GM12878 (cell line): ENCODE measurements at regions not wholly inside any gene's neighbourhood (a gene's known extent, or its start where the extent isn't known, plus 50 kb on each side); places are given as distances from the start of the nearest gene placed in this dataset.

Experiments
- ATAC-seq: fragments of 200-7000 bp; cut with Tn5 transposase; 3 replicates; pipeline ENCODE4 v1.9.1; 2020; ENCODE audit warnings: mild to moderate bottlenecking, moderate library complexity
- BruUV-seq: library from RNA; stranded (reverse); fragments of 400-500 nt; replicated peaks from 2 replicates; lab custom pipeline; 2021; lab: Mats Ljungman, UMichigan
- CTCF ChIA-PET: fragments of 300-600 bp; sonication (Branson Sonifier 250); formaldehyde crosslinking; extraction: SDS; loops from one replicate; lab custom pipeline; 2021; ENCODE audit warnings: inconsistent platforms; lab: Yijun Ruan, JAX
- POLR2A ChIA-PET: fragments of 350-600 bp; formaldehyde crosslinking; extraction: SDS; loops from one replicate; lab custom pipeline; 2021; ENCODE audit warnings: inconsistent platforms; lab: Charles Lee
- RAD21 ChIA-PET: fragments of 300-600 bp; sonication (Branson Sonifier 250); formaldehyde crosslinking; loops from one replicate; lab custom pipeline; 2023; ENCODE audit warnings: antibody characterized with exemption; ENCODE audit not compliant: unreplicated experiment; lab: Charles Lee
- SMC1A ChIA-PET: fragments of 300-600 bp; sonication (Branson Sonifier 250); formaldehyde crosslinking; loops from one replicate; lab custom pipeline; 2023; ENCODE audit not compliant: unreplicated experiment, uncharacterized antibody; lab: Charles Lee
- DNase-seq: peaks from one replicate; pipeline ENCODE4 v3.0.0-alpha.2; 2011; ENCODE audit warnings: low read depth, low spot score
- FAIRE-seq: peaks from 3 replicates; lab custom pipeline; 2011; peaks lifted over from hg19 to GRCh38; lab: Jason Lieb, UNC
- H2AFZ ChIP-seq: 2 replicates; pipeline ENCODE4 v1.6.0; 2011; ENCODE audit warnings: low read depth, low read length, control low read depth; ENCODE audit not compliant: control insufficient read depth
- H3K27ac ChIP-seq: 2 replicates; pipeline ENCODE4 v1.5.1; 2011; ENCODE audit warnings: control low read depth; ENCODE audit not compliant: control insufficient read depth, insufficient read depth
- H3K27me3 ChIP-seq, 2 experiments: replicated peaks in 1 of 2; 2 replicates each; pipeline versions ENCODE4 v1.6.0 to v1.6.1; 2011; ENCODE audit warnings: low read length in 1 of 2; ENCODE audit not compliant: control insufficient read depth in 2 of 2, insufficient read depth in 2 of 2
- H3K36me3 ChIP-seq, 2 experiments: 2 replicates each; pipeline ENCODE4 v1.5.1; 2011; ENCODE audit warnings: low read length in 1 of 2; ENCODE audit not compliant: control insufficient read depth in 2 of 2, insufficient read depth in 2 of 2
- H3K4me1 ChIP-seq: 2 replicates; pipeline ENCODE4 v1.6.1; 2011; ENCODE audit warnings: mild to moderate bottlenecking, low read length, moderate library complexity, mixed read lengths; ENCODE audit not compliant: control insufficient read depth, insufficient read depth
- H3K4me2 ChIP-seq: 2 replicates; pipeline ENCODE4 v1.6.0; 2011; ENCODE audit warnings: control low read depth; ENCODE audit not compliant: control insufficient read depth, insufficient read depth
- H3K4me3 ChIP-seq: fragments of 200-600 bp; sonication (generic); 2 replicates; pipeline ENCODE4 v1.5.1; 2016
- H3K79me2 ChIP-seq: 2 replicates; pipeline ENCODE4 v1.6.0; 2011; ENCODE audit warnings: low read length; ENCODE audit not compliant: control insufficient read depth, insufficient read depth
- H3K9ac ChIP-seq: 2 replicates; pipeline ENCODE4 v1.8.0; 2011; ENCODE audit warnings: low read length, control low read depth, mixed read lengths; ENCODE audit not compliant: control insufficient read depth, insufficient read depth
- H3K9me3 ChIP-seq: replicated peaks from 3 replicates; pipeline ENCODE4 v1.5.1; 2011; ENCODE audit warnings: mild to moderate bottlenecking, low read length; ENCODE audit not compliant: control insufficient read depth, insufficient read depth
- H4K20me1 ChIP-seq: 2 replicates; pipeline ENCODE4 v1.6.0; 2011; ENCODE audit not compliant: control insufficient read depth, insufficient read depth
- IKZF2 ChIP-seq, 2 experiments: fragments of 450-650 bp; IDR thresholded peaks; 2 replicates each; pipeline ENCODE4 v1.6.1; 2017; ENCODE audit warnings: mild to moderate bottlenecking in 2 of 2, moderate library complexity in 2 of 2
- NFYB ChIP-seq: IDR thresholded peaks from 2 replicates; pipeline ENCODE4 v1.6.1; 2011; ENCODE audit warnings: low read depth, mild to moderate bottlenecking, low read length, improper control_type of control experiment, moderate library complexity; ENCODE audit not compliant: insufficient read depth
- PAX5 ChIP-seq: IDR thresholded peaks from 2 replicates; pipeline ENCODE4 v1.6.1; 2011; ENCODE audit warnings: low read depth, low read length, borderline replicate concordance
- SPI1 ChIP-seq: IDR thresholded peaks from 2 replicates; pipeline ENCODE4 v1.6.1; 2011; ENCODE audit warnings: low read depth, mild to moderate bottlenecking, low read length, moderate library complexity, borderline replicate concordance; ENCODE audit not compliant: insufficient read depth
- YBX1 ChIP-seq: fragments of 450-650 bp; IDR thresholded peaks from 2 replicates; pipeline ENCODE4 v1.6.1; 2016; ENCODE audit warnings: antibody characterized with exemption
- YY1 ChIP-seq: IDR thresholded peaks from 2 replicates; pipeline ENCODE4 v1.6.1; 2011; ENCODE audit warnings: low read depth, mild to moderate bottlenecking, low read length
- ZBED1 ChIP-seq: IDR thresholded peaks from 2 replicates; pipeline ENCODE4 v1.6.1; 2016; ENCODE audit warnings: borderline replicate concordance
- WGBS: methylation state at CpG from one replicate; pipeline ENCODE4 v1.1.6; 2016; ENCODE audit warnings: low lambda C conversion rate; ENCODE audit not compliant: insufficient replicate concordance, insufficient coverage; ENCODE audit errors: missing lambda C conversion rate; 5-methylcytosine and 5-hydroxymethylcytosine counted together
- in situ Hi-C: fragments of 300-500 bp; cut with MboI; formaldehyde crosslinking; loops from 9 replicates; pipeline ENCODE4 v1.14.3; 2018; ENCODE audit warnings: mixed read lengths
- intact Hi-C: fragments of 100-400 bp; cut with micrococcal nuclease; formaldehyde crosslinking; loops from one replicate; pipeline ENCODE4 v1.14.2; 2022; ENCODE audit not compliant: unreplicated experiment
- TF ChIP-seq, protein P1 (sequence below): IDR thresholded peaks from 2 replicates; pipeline ENCODE4 v1.6.1; 2011; ENCODE audit warnings: borderline replicate concordance, low read depth, mild to moderate bottlenecking, moderate library complexity, low read length; ENCODE audit not compliant: insufficient read depth, poor library complexity, severe bottlenecking

DNA sequence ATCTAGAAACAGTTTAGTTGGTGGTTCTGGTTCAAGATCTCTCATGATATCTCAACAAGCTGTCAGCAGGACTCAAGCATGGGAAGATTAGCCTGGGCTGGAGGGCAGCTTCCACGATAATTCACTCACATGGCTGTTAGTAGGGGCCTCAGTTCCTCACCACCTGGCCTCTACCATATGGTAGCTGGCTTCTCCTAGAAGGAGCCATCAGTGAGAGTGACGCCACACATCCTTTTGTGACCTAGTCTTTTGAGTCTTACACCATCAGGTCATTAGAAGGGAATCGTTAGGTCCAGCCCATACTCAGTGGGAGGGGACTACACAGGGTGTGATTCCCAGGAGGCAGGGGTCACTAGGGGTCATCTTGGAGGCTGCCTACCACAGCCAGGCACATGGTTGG lies 239.3 kb upstream of the PLPP4 start:
- CTCF ChIA-PET, result interaction anchor here (0.8 kb wide), 1 partner anchor 616 kb away, joined by 4 read pairs; no protein-coding TSS in a partner anchor
- no peaks in the 10 kb centered on the region for H3K4me1 ChIP-seq
- SMC1A ChIA-PET, result interaction anchor here (0.6 to 2.1 kb wide), 2 partner anchors 9 to 562 kb away, joined by 3 to 7 read pairs; no protein-coding TSS in a partner anchor
- H3K9ac ChIP-seq, result no peak overlapping the region
- ATAC-seq (no peak; the same call in 2 of the 3 replicates), DNase-seq (no peak), FAIRE-seq (no peak)
- H3K36me3 ChIP-seq, result no peaks in the 10 kb centered on the region
- no peak overlapping the region for H3K27ac ChIP-seq
- 0% methylated on average over 3 of the region's 3 CpGs for WGBS
- TF ChIP-seq, protein P1, sequence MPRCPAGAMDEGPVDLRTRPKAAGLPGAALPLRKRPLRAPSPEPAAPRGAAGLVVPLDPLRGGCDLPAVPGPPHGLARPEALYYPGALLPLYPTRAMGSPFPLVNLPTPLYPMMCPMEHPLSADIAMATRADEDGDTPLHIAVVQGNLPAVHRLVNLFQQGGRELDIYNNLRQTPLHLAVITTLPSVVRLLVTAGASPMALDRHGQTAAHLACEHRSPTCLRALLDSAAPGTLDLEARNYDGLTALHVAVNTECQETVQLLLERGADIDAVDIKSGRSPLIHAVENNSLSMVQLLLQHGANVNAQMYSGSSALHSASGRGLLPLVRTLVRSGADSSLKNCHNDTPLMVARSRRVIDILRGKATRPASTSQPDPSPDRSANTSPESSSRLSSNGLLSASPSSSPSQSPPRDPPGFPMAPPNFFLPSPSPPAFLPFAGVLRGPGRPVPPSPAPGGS, result no peak
- TF ChIP-seq PAX5 (no peak), YBX1 (no peak), NFYB (no peak), ZBED1 (no peak), YY1 (no peak), SPI1 (no peak), IKZF2 (IDR thresholded peaks at IDR 0.05) (no peak)
- no TSS peak for BruUV-seq
- RAD21 ChIA-PET, result no interaction called here
- no peak overlapping the region for H3K4me3 ChIP-seq
- H4K20me1 ChIP-seq, result no peaks in the 10 kb centered on the region
- no peak overlapping the region for H2AFZ ChIP-seq
- H3K4me2 ChIP-seq, result no peak overlapping the region
- intact Hi-C loops (loop anchor here (1.0 kb wide), 1 partner anchor 120 kb away; no protein-coding TSS in a partner anchor), in situ Hi-C loops (no loop called here)
- H3K79me2 ChIP-seq, result no peaks in the 10 kb centered on the region
- no peaks in the 10 kb centered on the region for H3K27me3 ChIP-seq
- POLR2A ChIA-PET, result no interaction called here
- no peaks in the 10 kb centered on the region for H3K9me3 ChIP-seq
